ENCODE measurements at regions not wholly inside any gene's neighbourhood (a gene's known extent, or its start where the extent isn't known, plus 50 kb on each side); places are given as distances from the start of the nearest gene placed in this dataset.

- TF ChIP-seq SUZ12 (IDR thresholded peaks at IDR 0.05; ENCODE audit: extremely low read depth, insufficient read depth, insufficient read length) (no peak), YY1 (IDR thresholded peaks at IDR 0.05; ENCODE audit: insufficient read depth, insufficient read length) (no peak), ZNF274 (IDR thresholded peaks at IDR 0.05; ENCODE audit: low read depth, low read length) (no peak)
These were observed 196.6 kb downstream of the UQCRFS1 start for GRCh38 chr19:29016353-29016752.

Measured in NT2/D1 (cell line).